ENCODE measurements at regions not wholly inside any gene's neighbourhood (a gene's known extent, or its start where the extent isn't known, plus 50 kb on each side); places are given as distances from the start of the nearest gene placed in this dataset.

DNA sequence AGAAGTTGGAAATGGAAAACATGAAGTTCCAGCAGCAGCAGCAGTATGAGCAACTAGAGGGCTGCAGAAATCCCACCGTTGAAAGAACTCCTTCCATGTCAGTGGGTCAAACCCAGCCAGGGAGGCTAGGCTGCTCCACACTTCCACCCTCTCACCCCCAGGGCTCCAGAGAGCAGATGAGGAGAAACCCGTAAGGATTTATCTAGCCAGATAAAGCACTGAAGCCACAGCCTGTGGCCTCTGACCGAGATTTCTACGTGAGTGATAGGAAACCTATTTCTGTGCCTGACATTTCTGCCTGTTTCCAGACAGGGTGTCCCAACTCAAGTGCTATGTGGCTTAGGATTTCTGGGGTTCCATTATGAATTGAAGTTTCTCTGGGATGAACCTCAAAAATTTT is 100.0 kb upstream of the EEA1 start:
- H3K36me3 Mint-ChIP-seq, result no peaks in the 10 kb centered on the region
- H3K9me3 ChIP-seq (ENCODE audit: low read length), result no peaks in the 10 kb centered on the region
- no peaks in the 10 kb centered on the region for H3K27me3 ChIP-seq (ENCODE audit: insufficient read depth, low read length, poor library complexity, severe bottlenecking)
- no peaks in the 10 kb centered on the region for H3K36me3 ChIP-seq (ENCODE audit: insufficient read depth, low read length)
- H3K9me3 Mint-ChIP-seq, result peaks cover 0 to 2% (median 0%) of the 10 kb centered on the region in 5 donors
- H3K4me3 ChIP-seq (ENCODE audit: low read length), result no peak overlapping the region
- ChIA-PET POLR2A (no interaction called here), CTCF (no interaction called here)
- DNase-seq, result no peak
- peaks cover 0 to 19% of the 10 kb centered on the region in 2 donors for H3K27me3 Mint-ChIP-seq
- H3K27ac ChIP-seq (ENCODE audit: low read depth, low read length), result no peak overlapping the region
- H3K4me1 ChIP-seq (ENCODE audit: insufficient read depth, low read length), result no peaks in the 10 kb centered on the region
- H3K4me1 Mint-ChIP-seq, result no peaks in the 10 kb centered on the region
- no peak overlapping the region for H3K4me3 Mint-ChIP-seq
- H3K27ac Mint-ChIP-seq, result no peak overlapping the region

DNA sequence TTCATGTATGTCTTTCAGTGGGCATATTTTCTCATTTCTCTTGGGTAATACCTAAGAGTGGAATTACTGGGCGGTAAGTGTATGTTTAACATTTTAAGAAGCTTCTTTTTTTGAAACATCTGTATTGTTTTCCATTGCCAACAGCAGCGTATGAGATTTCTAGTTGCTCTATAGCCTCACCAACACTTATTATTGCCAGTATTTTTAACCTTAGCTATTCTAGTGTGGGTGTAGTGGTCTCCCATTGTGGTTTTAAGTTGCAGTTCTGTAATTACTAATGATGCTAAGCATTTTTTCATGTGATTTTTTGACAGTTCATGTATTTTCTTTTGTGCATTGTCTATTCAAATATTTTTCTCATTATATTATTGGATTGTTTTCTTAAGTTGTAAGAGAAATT is 101.9 kb upstream of the EEA1 start:
- Histone ChIP-seq H3K27ac (ENCODE audit: low read depth, low read length) (no peak overlapping the region), H3K4me3 (ENCODE audit: low read length) (no peak overlapping the region), H3K36me3 (ENCODE audit: insufficient read depth, low read length) (no peaks in the 10 kb centered on the region), H3K27me3 (ENCODE audit: insufficient read depth, low read length, poor library complexity, severe bottlenecking) (no peaks in the 10 kb centered on the region), H3K9me3 (ENCODE audit: low read length) (no peaks in the 10 kb centered on the region), H3K4me1 (ENCODE audit: insufficient read depth, low read length) (no peaks in the 10 kb centered on the region)
- Mint-ChIP-seq H3K36me3 (no peaks in the 10 kb centered on the region), H3K9me3 (peaks cover 0 to 2% (median 0%) of the 10 kb centered on the region in 5 donors), H3K4me3 (no peak overlapping the region), H3K27me3 (peaks cover 0 to 27% of the 10 kb centered on the region in 2 donors), H3K27ac (no peak overlapping the region), H3K4me1 (no peaks in the 10 kb centered on the region)
- no peak for DNase-seq
- CTCF ChIA-PET, result no interaction called here
- POLR2A ChIA-PET, result no interaction called here

DNA sequence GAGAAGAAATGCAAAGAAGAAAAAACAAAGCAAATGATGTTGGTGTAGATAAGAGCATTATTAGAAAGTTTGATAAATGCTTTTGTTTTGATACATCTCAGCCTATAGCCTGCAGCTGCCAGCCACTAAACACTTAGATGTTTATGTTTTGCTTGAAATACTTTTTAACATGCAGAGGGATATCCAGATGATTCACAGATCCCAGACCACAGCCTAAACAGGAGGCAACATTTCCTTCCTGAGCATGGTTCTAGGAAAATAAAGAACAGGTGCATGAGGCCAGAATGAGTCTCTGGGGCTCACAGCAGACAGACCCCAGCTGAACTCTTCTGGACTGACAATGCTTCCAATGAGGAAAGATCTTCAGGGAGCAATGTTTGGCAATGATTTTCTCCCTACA is 103.7 kb upstream of the EEA1 start:
- ChIA-PET POLR2A (no interaction called here), CTCF (no interaction called here)
- Mint-ChIP-seq H3K4me1 (no peaks in the 10 kb centered on the region), H3K27ac (no peak overlapping the region), H3K4me3 (no peak overlapping the region), H3K36me3 (no peaks in the 10 kb centered on the region), H3K9me3 (peaks cover 0 to 2% (median 0%) of the 10 kb centered on the region in 5 donors), H3K27me3 (peaks cover under 1 to 32% of the 10 kb centered on the region in 2 donors)
- DNase-seq, result no peak
- H3K36me3 ChIP-seq (ENCODE audit: insufficient read depth, low read length), result no peaks in the 10 kb centered on the region
- no peak overlapping the region for H3K4me3 ChIP-seq (ENCODE audit: low read length)
- H3K27ac ChIP-seq (ENCODE audit: low read depth, low read length), result no peak overlapping the region
- no peaks in the 10 kb centered on the region for H3K4me1 ChIP-seq (ENCODE audit: insufficient read depth, low read length)
- no peaks in the 10 kb centered on the region for H3K9me3 ChIP-seq (ENCODE audit: low read length)
- H3K27me3 ChIP-seq (ENCODE audit: insufficient read depth, low read length, poor library complexity, severe bottlenecking), result no peaks in the 10 kb centered on the region

DNA sequence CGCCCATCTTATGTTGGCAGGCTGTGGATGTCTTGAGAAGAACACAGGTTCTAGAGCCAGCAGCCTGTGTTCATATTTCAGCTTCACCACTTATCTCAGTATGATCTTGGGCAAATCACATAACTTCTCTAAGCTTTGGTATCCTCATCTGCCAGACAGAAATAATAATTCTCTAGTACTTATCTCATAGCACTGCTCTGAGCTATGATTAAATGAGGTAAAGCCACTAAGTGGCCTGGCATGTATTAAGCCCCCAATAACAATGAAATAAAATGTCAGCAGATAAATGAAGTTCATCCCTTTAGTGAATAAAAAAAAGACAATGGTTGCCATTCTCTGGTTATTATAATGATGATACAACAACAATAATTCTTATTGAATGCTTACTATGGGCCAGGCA is 104.9 kb upstream of the EEA1 start:
- Mint-ChIP-seq H3K4me3 (no peak overlapping the region), H3K36me3 (no peaks in the 10 kb centered on the region), H3K9me3 (peaks cover 0 to 1% (median 0%) of the 10 kb centered on the region in 5 donors), H3K4me1 (no peaks in the 10 kb centered on the region), H3K27ac (no peak overlapping the region), H3K27me3 (peaks cover 3 to 28% of the 10 kb centered on the region in 2 donors)
- H3K4me1 ChIP-seq (ENCODE audit: insufficient read depth, low read length), result no peaks in the 10 kb centered on the region
- ChIA-PET CTCF (no interaction called here), POLR2A (no interaction called here)
- H3K4me3 ChIP-seq (ENCODE audit: low read length), result no peak overlapping the region
- H3K36me3 ChIP-seq (ENCODE audit: insufficient read depth, low read length), result no peaks in the 10 kb centered on the region
- no peaks in the 10 kb centered on the region for H3K9me3 ChIP-seq (ENCODE audit: low read length)
- no peak overlapping the region for H3K27ac ChIP-seq (ENCODE audit: low read depth, low read length)
- H3K27me3 ChIP-seq (ENCODE audit: insufficient read depth, low read length, poor library complexity, severe bottlenecking), result no peaks in the 10 kb centered on the region
- no peak for DNase-seq

DNA sequence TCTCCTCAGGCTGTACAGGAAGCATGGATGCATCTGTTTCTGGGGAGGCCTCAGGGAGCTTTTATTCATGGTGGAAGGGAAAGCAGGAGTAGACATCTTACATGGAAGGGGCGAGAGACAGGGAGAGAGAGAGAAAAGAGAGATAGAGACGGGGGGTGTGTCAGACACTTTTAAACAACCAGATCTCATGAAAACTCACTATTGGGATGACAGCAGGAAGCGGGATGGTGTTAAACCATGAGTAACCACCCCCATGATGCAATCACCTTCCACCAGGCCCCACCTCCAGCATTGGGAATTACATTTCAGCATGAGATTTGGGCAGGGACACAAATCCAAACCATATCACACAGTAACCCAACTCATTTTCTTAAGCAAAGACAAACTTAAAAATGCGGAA is 110.0 kb upstream of the EEA1 start:
- H3K27ac ChIP-seq (ENCODE audit: low read depth, low read length), result no peak overlapping the region
- DNase-seq, result no peak
- H3K9me3 ChIP-seq (ENCODE audit: low read length), result no peaks in the 10 kb centered on the region
- H3K27me3 Mint-ChIP-seq, result peaks cover 14 to 20% of the 10 kb centered on the region in 2 donors
- H3K4me1 ChIP-seq (ENCODE audit: insufficient read depth, low read length), result no peaks in the 10 kb centered on the region
- no peaks in the 10 kb centered on the region for H3K36me3 Mint-ChIP-seq
- H3K27me3 ChIP-seq (ENCODE audit: insufficient read depth, low read length, poor library complexity, severe bottlenecking), result no peaks in the 10 kb centered on the region
- H3K4me3 Mint-ChIP-seq, result no peak overlapping the region
- no peaks in the 10 kb centered on the region for H3K4me1 Mint-ChIP-seq
- peaks cover 0 to 1% (median 0%) of the 10 kb centered on the region in 5 donors for H3K9me3 Mint-ChIP-seq
- H3K4me3 ChIP-seq (ENCODE audit: low read length), result no peak overlapping the region
- ChIA-PET POLR2A (no interaction called here), CTCF (no interaction called here)
- no peaks in the 10 kb centered on the region for H3K36me3 ChIP-seq (ENCODE audit: insufficient read depth, low read length)
- no peak overlapping the region for H3K27ac Mint-ChIP-seq

DNA sequence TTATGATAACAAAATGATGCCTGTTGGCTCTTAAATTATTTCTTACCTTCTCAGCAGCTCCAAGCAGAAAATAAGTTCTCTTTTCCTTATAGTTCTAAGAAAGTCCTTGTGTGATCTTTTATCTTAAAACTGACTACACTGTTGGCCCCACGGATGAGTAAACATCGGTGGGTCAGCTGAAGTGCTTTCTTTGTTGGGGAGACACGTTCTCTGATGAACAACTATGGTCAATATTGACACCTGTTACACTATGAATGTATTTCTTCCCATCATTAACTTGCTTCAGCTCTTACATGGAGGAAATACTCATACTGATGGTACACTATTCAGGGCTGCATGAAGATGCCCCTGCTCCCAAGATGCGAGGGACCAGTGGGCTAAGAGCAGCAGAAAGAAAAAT is 110.8 kb upstream of the EEA1 start:
- Histone ChIP-seq H3K9me3 (ENCODE audit: low read length) (no peaks in the 10 kb centered on the region), H3K4me3 (ENCODE audit: low read length) (no peak overlapping the region), H3K36me3 (ENCODE audit: insufficient read depth, low read length) (no peaks in the 10 kb centered on the region), H3K4me1 (ENCODE audit: insufficient read depth, low read length) (no peaks in the 10 kb centered on the region), H3K27ac (ENCODE audit: low read depth, low read length) (no peak overlapping the region), H3K27me3 (ENCODE audit: insufficient read depth, low read length, poor library complexity, severe bottlenecking) (no peaks in the 10 kb centered on the region)
- Mint-ChIP-seq H3K4me1 (no peaks in the 10 kb centered on the region), H3K9me3 (peaks cover 0 to 1% (median 0%) of the 10 kb centered on the region in 5 donors), H3K4me3 (no peak overlapping the region), H3K27ac (no peak overlapping the region), H3K36me3 (no peaks in the 10 kb centered on the region), H3K27me3 (peaks cover 12 to 14% of the 10 kb centered on the region in 2 donors)
- no peak for DNase-seq
- CTCF ChIA-PET, result no interaction called here
- POLR2A ChIA-PET, result no interaction called here

DNA sequence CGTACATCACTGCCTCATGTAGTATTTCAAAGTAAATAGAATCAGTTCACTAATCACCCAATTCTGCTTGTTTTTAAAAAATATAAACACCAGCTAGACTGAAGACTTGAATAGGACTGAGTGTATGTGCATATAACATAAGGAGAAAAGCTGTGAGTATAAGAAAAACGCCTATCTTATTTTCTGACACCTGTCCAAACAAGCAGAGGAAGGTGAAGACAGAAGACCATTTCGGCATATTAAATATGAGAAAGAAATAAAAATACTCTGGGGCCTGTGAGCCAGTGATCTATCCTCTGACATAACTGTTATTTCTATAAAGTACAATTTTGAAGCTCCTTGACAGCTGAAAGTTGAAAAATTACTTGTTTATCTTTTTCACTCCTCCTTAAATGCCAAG is 111.3 kb upstream of the EEA1 start:
- Mint-ChIP-seq H3K9me3 (peaks cover 0 to 1% (median 0%) of the 10 kb centered on the region in 5 donors), H3K4me1 (no peaks in the 10 kb centered on the region), H3K36me3 (no peaks in the 10 kb centered on the region), H3K27me3 (peaks cover 12 to 14% of the 10 kb centered on the region in 2 donors), H3K4me3 (no peak overlapping the region), H3K27ac (no peak overlapping the region)
- CTCF ChIA-PET, result no interaction called here
- POLR2A ChIA-PET, result no interaction called here
- Histone ChIP-seq H3K27me3 (ENCODE audit: insufficient read depth, low read length, poor library complexity, severe bottlenecking) (no peaks in the 10 kb centered on the region), H3K27ac (ENCODE audit: low read depth, low read length) (no peak overlapping the region), H3K4me3 (ENCODE audit: low read length) (no peak overlapping the region), H3K4me1 (ENCODE audit: insufficient read depth, low read length) (no peaks in the 10 kb centered on the region), H3K9me3 (ENCODE audit: low read length) (no peaks in the 10 kb centered on the region), H3K36me3 (ENCODE audit: insufficient read depth, low read length) (no peaks in the 10 kb centered on the region)
- no peak for DNase-seq

DNA sequence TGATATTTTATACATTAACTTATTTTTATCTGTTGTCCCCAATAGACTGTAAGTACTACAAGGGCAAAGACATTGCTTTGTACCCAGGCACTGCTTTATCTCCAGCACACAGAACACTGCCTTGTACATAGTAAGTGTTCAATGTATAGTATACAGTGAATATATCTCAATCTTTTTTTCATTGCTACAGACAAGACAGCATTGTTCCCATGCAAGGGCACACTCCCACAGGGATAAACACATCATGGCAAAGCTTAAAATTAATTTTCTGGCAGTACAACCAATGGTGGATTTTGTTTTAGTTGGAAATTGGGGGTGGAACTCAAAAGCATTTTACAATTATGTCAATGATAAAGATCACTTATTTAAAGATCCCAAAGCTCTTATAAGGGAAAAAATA is 112.3 kb upstream of the EEA1 start:
- peaks cover 14 to 15% of the 10 kb centered on the region in 2 donors for H3K27me3 Mint-ChIP-seq
- H3K36me3 Mint-ChIP-seq, result no peaks in the 10 kb centered on the region
- H3K4me1 Mint-ChIP-seq, result no peaks in the 10 kb centered on the region
- no peaks in the 10 kb centered on the region for H3K36me3 ChIP-seq (ENCODE audit: insufficient read depth, low read length)
- no peak for DNase-seq
- peaks cover 0 to 1% (median 0%) of the 10 kb centered on the region in 5 donors for H3K9me3 Mint-ChIP-seq
- no peak overlapping the region for H3K27ac ChIP-seq (ENCODE audit: low read depth, low read length)
- no peaks in the 10 kb centered on the region for H3K27me3 ChIP-seq (ENCODE audit: insufficient read depth, low read length, poor library complexity, severe bottlenecking)
- H3K9me3 ChIP-seq (ENCODE audit: low read length), result no peaks in the 10 kb centered on the region
- ChIA-PET CTCF (no interaction called here), POLR2A (no interaction called here)
- H3K27ac Mint-ChIP-seq, result no peak overlapping the region
- H3K4me1 ChIP-seq (ENCODE audit: insufficient read depth, low read length), result no peaks in the 10 kb centered on the region
- no peak overlapping the region for H3K4me3 Mint-ChIP-seq
- H3K4me3 ChIP-seq (ENCODE audit: low read length), result no peak overlapping the region

DNA sequence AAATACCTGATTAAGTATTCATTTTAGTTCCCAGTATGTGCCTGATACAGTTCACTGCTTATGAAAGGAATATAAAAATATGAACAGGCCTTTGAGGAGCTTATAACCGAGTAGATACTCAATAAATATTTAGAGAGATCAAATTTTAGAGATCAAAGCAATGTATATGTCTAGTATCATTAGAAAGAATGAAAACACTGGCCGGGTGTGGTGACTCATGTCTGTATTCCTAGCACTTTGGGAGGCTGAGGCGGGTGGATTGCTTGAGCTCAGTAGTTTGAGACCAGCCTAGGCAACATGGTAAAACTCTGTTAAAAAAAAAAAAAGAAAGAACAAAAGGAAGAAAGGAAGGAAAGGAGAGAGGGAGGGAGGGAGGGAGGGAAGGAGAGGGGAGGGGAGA is 113.2 kb upstream of the EEA1 start:
- Histone ChIP-seq H3K27ac (ENCODE audit: low read depth, low read length) (no peak overlapping the region), H3K9me3 (ENCODE audit: low read length) (no peaks in the 10 kb centered on the region), H3K4me3 (ENCODE audit: low read length) (no peak overlapping the region), H3K4me1 (ENCODE audit: insufficient read depth, low read length) (no peaks in the 10 kb centered on the region), H3K36me3 (ENCODE audit: insufficient read depth, low read length) (no peaks in the 10 kb centered on the region), H3K27me3 (ENCODE audit: insufficient read depth, low read length, poor library complexity, severe bottlenecking) (no peaks in the 10 kb centered on the region)
- Mint-ChIP-seq H3K36me3 (no peaks in the 10 kb centered on the region), H3K27ac (no peak overlapping the region), H3K4me1 (no peaks in the 10 kb centered on the region), H3K9me3 (peaks cover 0 to 1% (median 0%) of the 10 kb centered on the region in 5 donors), H3K27me3 (peaks cover 14 to 15% of the 10 kb centered on the region in 2 donors), H3K4me3 (no peak overlapping the region)
- ChIA-PET CTCF (no interaction called here), POLR2A (no interaction called here)
- no peak for DNase-seq
